ENCODE measurements at regions not wholly inside any gene's neighbourhood (a gene's known extent, or its start where the extent isn't known, plus 50 kb on each side); places are given as distances from the start of the nearest gene placed in this dataset.
"Not testable (repeated sequence)": the region's sequence is repeated elsewhere in the genome, so short reads cannot be mapped to it uniquely, and the experiment has no call there.

GRCh38 chr16:21534561-21534960, 64.8 kb upstream of the METTL9 start:
- DNase-seq (ENCODE audit: low read depth), result not testable (repeated sequence)

GRCh38 chr16:21535201-21535600, 64.2 kb upstream of the METTL9 start:
- not testable (repeated sequence) for DNase-seq (ENCODE audit: low read depth)

GRCh38 chr16:21536740-21537139, 62.6 kb upstream of the METTL9 start:
- not testable (repeated sequence) for DNase-seq (ENCODE audit: low read depth)

- DNase-seq (ENCODE audit: low read depth), result not testable (repeated sequence)
Observed at GRCh38 chr16:21537598-21537997, 61.8 kb upstream of the METTL9 start.

- DNase-seq (ENCODE audit: low read depth), result not testable (repeated sequence)
Observed at GRCh38 chr16:21539107-21539618, 60.2 kb upstream of the METTL9 start.

- not testable (repeated sequence) for DNase-seq (ENCODE audit: low read depth)
Observed at GRCh38 chr16:21540770-21541433, 58.5 kb upstream of the METTL9 start.

- DNase-seq (ENCODE audit: low read depth), result not testable (repeated sequence)
Observed at GRCh38 chr16:21541611-21542051, 57.7 kb upstream of the METTL9 start.

- DNase-seq (ENCODE audit: low read depth), result not testable (repeated sequence)
Observed at GRCh38 chr16:21542075-21542474, 57.3 kb upstream of the METTL9 start.

GRCh38 chr16:21542491-21543124, 56.8 kb upstream of the METTL9 start:
- DNase-seq (ENCODE audit: low read depth), result not testable (repeated sequence)

GRCh38 chr16:21543151-21543836, 56.1 kb upstream of the METTL9 start:
- not testable (repeated sequence) for DNase-seq (ENCODE audit: low read depth)

GRCh38 chr16:21545664-21546326, 53.6 kb upstream of the METTL9 start:
- DNase-seq (ENCODE audit: low read depth), result not testable (repeated sequence)

- DNase-seq (ENCODE audit: low read depth), result not testable (repeated sequence)
Observed at GRCh38 chr16:21549396-21549795, 50.0 kb upstream of the METTL9 start.

Measured in HS-27A (cell line).